A549 (cell line): ENCODE measurements at regions not wholly inside any gene's neighbourhood (a gene's known extent, or its start where the extent isn't known, plus 50 kb on each side); places are given as distances from the start of the nearest gene placed in this dataset.

ENCODE experiments used
- BHLHE40 ChIP-seq: IDR thresholded peaks from 2 replicates; pipeline ENCODE4 v1.6.1; 2012; ENCODE audit warnings: low read depth, low read length, inconsistent platforms
- CBX2 ChIP-seq: fragments of 200-600 bp; sonication (generic); IDR thresholded peaks from 2 replicates; pipeline ENCODE4 v1.6.1; 2016; ENCODE audit warnings: low read depth, mild to moderate bottlenecking, borderline replicate concordance
- CEBPB ChIP-seq, 2 experiments: fragments of >200 bp in 1 of 2; sonication (Bioruptor Twin) in 1 of 2; formaldehyde crosslinking in 1 of 2; IDR thresholded peaks; 2 replicates each; pipeline ENCODE4 v1.6.1; 2012 to 2016
- CHD2 ChIP-seq: fragments of 150-350 bp; IDR thresholded peaks from 2 replicates; pipeline ENCODE4 v1.6.1; 2014; ENCODE audit warnings: low read length; ENCODE audit not compliant: partially characterized antibody
- CTCF ChIP-seq: fragments of >200 bp; sonication (Bioruptor Twin); formaldehyde crosslinking; IDR thresholded peaks from 3 replicates; pipeline ENCODE4 v1.5.1; 2016
- EP300 ChIP-seq, 2 experiments: fragments of >200 bp; sonication (Bioruptor Twin); formaldehyde crosslinking; IDR thresholded peaks; 2 replicates in 1 of 2; 3 replicates in 1 of 2; pipeline ENCODE4 v1.6.1; 2016 to 2017
- FOSL2 ChIP-seq, 2 experiments: fragments of 450-650 bp in 1 of 2; fragments of >200 bp in 1 of 2; sonication (Bioruptor Twin) in 1 of 2; formaldehyde crosslinking; IDR thresholded peaks; 2 replicates each; pipeline versions ENCODE4 v1.5.0 to v1.6.1; 2016 to 2020; ENCODE audit warnings: mild to moderate bottlenecking in 1 of 2, moderate library complexity in 1 of 2
- HOXA7 ChIP-seq: fragments of 250-450 bp; sonication (Bioruptor Pico); IDR thresholded peaks from 2 replicates; pipeline ENCODE4 v1.5.0; 2020; ENCODE audit warnings: mild to moderate bottlenecking, moderate library complexity
- RFX5 ChIP-seq: fragments of 450-650 bp; IDR thresholded peaks from 2 replicates; pipeline ENCODE4 v1.7.1; 2014; ENCODE audit warnings: antibody characterized with exemption, mild to moderate bottlenecking, moderate library complexity
- ZNF302 ChIP-seq: fragments of 250-450 bp; sonication (Bioruptor Pico); IDR thresholded peaks from 2 replicates; pipeline ENCODE4 v1.9.0; 2021; ENCODE audit warnings: inconsistent platforms, mild to moderate bottlenecking, moderate library complexity
- TF ChIP-seq, protein P1 (sequence below): fragments of 250-450 bp; sonication (Bioruptor Pico); IDR thresholded peaks from 2 replicates; pipeline ENCODE4 v1.5.0; 2020; ENCODE audit warnings: low read depth, mild to moderate bottlenecking, moderate library complexity

GRCh38 chr3:168442502-168442901 is 346.8 kb upstream of the GOLIM4 start:
- no peak for TF ChIP-seq CTCF
- TF ChIP-seq CBX2, result no peak
- no peak for TF ChIP-seq HOXA7
- no peak for TF ChIP-seq FOSL2 (IDR thresholded peaks at IDR 0.05)
- TF ChIP-seq FOSL2 (CRISPR knock-in tag; IDR thresholded peaks at IDR 0.05), result no peak
- TF ChIP-seq RFX5, result no peak
- TF ChIP-seq, protein P1, sequence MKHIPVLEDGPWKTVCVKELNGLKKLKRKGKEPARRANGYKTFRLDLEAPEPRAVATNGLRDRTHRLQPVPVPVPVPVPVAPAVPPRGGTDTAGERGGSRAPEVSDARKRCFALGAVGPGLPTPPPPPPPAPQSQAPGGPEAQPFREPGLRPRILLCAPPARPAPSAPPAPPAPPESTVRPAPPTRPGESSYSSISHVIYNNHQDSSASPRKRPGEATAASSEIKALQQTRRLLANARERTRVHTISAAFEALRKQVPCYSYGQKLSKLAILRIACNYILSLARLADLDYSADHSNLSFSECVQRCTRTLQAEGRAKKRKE (CRISPR knock-in tag), result no peak
- TF ChIP-seq EP300 (IDR thresholded peaks at IDR 0.05), result no peak
- no peak for TF ChIP-seq ZNF302
- no peak for TF ChIP-seq CEBPB (IDR thresholded peaks at IDR 0.05)
- no peak for TF ChIP-seq CHD2
- no peak for TF ChIP-seq BHLHE40
